K562 (cell line): ENCODE measurements at regions not wholly inside any gene's neighbourhood (a gene's known extent, or its start where the extent isn't known, plus 50 kb on each side); places are given as distances from the start of the nearest gene placed in this dataset.

Experiments used
- ATAC-seq: fragments of 200-7000 bp; cut with Tn5 transposase; 3 replicates; pipeline ENCODE4 v1.9.1; 2020; ENCODE audit warnings: moderate library complexity
- BruUV-seq: library from RNA; stranded (reverse); fragments of 400-500 nt; replicated peaks from 2 replicates; lab custom pipeline; 2021; lab: Mats Ljungman, UMichigan
- CTCF ChIA-PET: fragments of 300-600 bp; formaldehyde crosslinking; extraction: SDS; loops from one replicate; lab custom pipeline; 2021; ENCODE audit warnings: low intra/inter-chr PET ratio; lab: Yijun Ruan, JAX
- POLR2A ChIA-PET: fragments of 300-600, 350-650 bp; sonication (Branson Sonifier 250); formaldehyde crosslinking; extraction: SDS; loops from one replicate; lab custom pipeline; 2021; ENCODE audit warnings: antibody characterized with exemption, inconsistent platforms; lab: Yijun Ruan, JAX
- DNase-seq, 4 experiments: peaks; one replicate each; pipeline versions ENCODE4 v3.0.0 to v3.0.0-alpha.2; 2011 to 2018; ENCODE audit warnings: low spot score in 3 of 4, mixed read lengths in 3 of 4; ENCODE audit errors: extremely low read depth in 1 of 4
- FAIRE-seq: peaks from 2 replicates; lab custom pipeline; 2011; peaks lifted over from hg19 to GRCh38; lab: Jason Lieb, UNC
- H2AFZ ChIP-seq: 2 replicates; pipeline ENCODE4 v1.6.0; 2011; ENCODE audit warnings: low read depth, low read length, control low read depth, inconsistent platforms
- H3K27ac ChIP-seq: fragments of 200-600 bp; 3 replicates; pipeline ENCODE4 v1.8.0; 2011; ENCODE audit warnings: low read depth, mild to moderate bottlenecking, control low read depth, inconsistent platforms, low read length, moderate library complexity, mixed read lengths; ENCODE audit errors: extremely low read depth
- H3K27me3 ChIP-seq, 2 experiments: fragments of 300-600 bp in 1 of 2; 2 replicates in 1 of 2; 3 replicates in 1 of 2; pipeline versions ENCODE4 v1.6.0 to v1.8.0; 2011; ENCODE audit warnings: inconsistent platforms in 2 of 2, low read length in 2 of 2, mild to moderate bottlenecking in 1 of 2, mixed read lengths in 1 of 2, moderate library complexity in 1 of 2; ENCODE audit not compliant: control insufficient read depth in 2 of 2, insufficient read depth in 2 of 2
- H3K36me3 ChIP-seq: fragments of 300-600 bp; 3 replicates; pipeline ENCODE4 v1.8.0; 2011; ENCODE audit warnings: mild to moderate bottlenecking, low read length, inconsistent platforms; ENCODE audit not compliant: control insufficient read depth, insufficient read depth
- H3K4me1 ChIP-seq, 2 experiments: fragments of 200-600 bp in 1 of 2; replicated peaks in 1 of 2; 2 replicates in 1 of 2; 3 replicates in 1 of 2; pipeline versions ENCODE4 v1.5.1 to v1.8.0; 2011; ENCODE audit warnings: inconsistent platforms in 2 of 2, low read length in 2 of 2, mild to moderate bottlenecking in 1 of 2, mixed read lengths in 1 of 2, moderate library complexity in 1 of 2; ENCODE audit not compliant: control insufficient read depth in 2 of 2, insufficient read depth in 2 of 2
- H3K4me2 ChIP-seq: 2 replicates; pipeline ENCODE4 v1.6.1; 2011; ENCODE audit warnings: low read length, control low read depth, inconsistent platforms, mixed read lengths; ENCODE audit not compliant: insufficient read depth
- H3K4me3 ChIP-seq: fragments of 200-600 bp; sonication (generic), shearing (Covaris generic); 2 replicates; pipeline ENCODE4 v1.5.1; 2016; ENCODE audit warnings: control low read depth, inconsistent platforms
- H3K79me2 ChIP-seq: fragments of 200-600 bp; 3 replicates; pipeline ENCODE4 v1.8.0; 2011; ENCODE audit warnings: low read length, inconsistent platforms; ENCODE audit not compliant: control insufficient read depth, insufficient read depth
- H3K9ac ChIP-seq, 2 experiments: 2 replicates each; pipeline versions ENCODE4 v1.6.0 to v1.6.1; 2011; ENCODE audit warnings: low read depth in 2 of 2, low read length in 2 of 2, control low read depth in 1 of 2, inconsistent platforms in 1 of 2, mild to moderate bottlenecking in 1 of 2, mixed read lengths in 1 of 2; ENCODE audit not compliant: insufficient read depth in 1 of 2
- H3K9me1 ChIP-seq: one replicate; pipeline ENCODE4 v1.6.0; 2011; ENCODE audit warnings: inconsistent platforms, mild to moderate bottlenecking, low read length, moderate library complexity; ENCODE audit not compliant: control insufficient read depth, insufficient read depth
- H3K9me3 ChIP-seq: replicated peaks from 2 replicates; pipeline ENCODE4 v1.5.1; 2011; ENCODE audit warnings: low read depth, low read length, inconsistent platforms; ENCODE audit not compliant: control insufficient read depth, insufficient read depth
- H4K20me1 ChIP-seq: replicated peaks from 2 replicates; pipeline ENCODE4 v1.6.1; 2011; ENCODE audit warnings: low read length, inconsistent platforms, mixed read lengths; ENCODE audit not compliant: control insufficient read depth, insufficient read depth
- GABPA ChIP-seq: fragments of 200-800 bp; sonication (Bioruptor generic); conservative IDR thresholded peaks from 2 replicates; pipeline ENCODE4 v1.6.1; 2016; ENCODE audit warnings: low read depth, missing genetic modification characterization, missing compliant biosample characterization
- GATAD2B ChIP-seq: fragments of 450-650 bp; IDR thresholded peaks from 2 replicates; pipeline ENCODE4 v1.6.1; 2017; ENCODE audit warnings: mild to moderate bottlenecking, borderline replicate concordance
- HLTF ChIP-seq: fragments of 450-650 bp; IDR thresholded peaks from 2 replicates; pipeline ENCODE4 v1.6.1; 2016
- MAFF ChIP-seq: IDR thresholded peaks from 2 replicates; pipeline ENCODE4 v1.6.1; 2012; ENCODE audit warnings: low read length, improper control_type of control experiment
- MAFK ChIP-seq: IDR thresholded peaks from 2 replicates; pipeline ENCODE4 v1.6.1; 2011; ENCODE audit warnings: low read length, improper control_type of control experiment
- MTA1 ChIP-seq: fragments of 450-650 bp; IDR thresholded peaks from 2 replicates; pipeline ENCODE4 v1.6.1; 2017; ENCODE audit warnings: borderline replicate concordance
- MTA3 ChIP-seq: fragments of 450-650 bp; formaldehyde crosslinking; IDR thresholded peaks from 2 replicates; pipeline ENCODE4 v1.6.1; 2017; ENCODE audit warnings: mild to moderate bottlenecking, borderline replicate concordance
- NFRKB ChIP-seq: fragments of 450-650 bp; IDR thresholded peaks from 2 replicates; pipeline ENCODE4 v1.6.1; 2016; ENCODE audit warnings: low read depth
- RBM15 ChIP-seq: fragments of 200-400 bp; formaldehyde crosslinking; IDR thresholded peaks from 2 replicates; pipeline ENCODE4 v1.6.1; 2018; ENCODE audit warnings: mild to moderate bottlenecking, low read length, moderate library complexity; ENCODE audit not compliant: insufficient read depth
- SMAD4 ChIP-seq: fragments of 250-450 bp; sonication (Bioruptor Pico); conservative IDR thresholded peaks from 2 replicates; pipeline ENCODE4 v1.8.0; 2021; ENCODE audit warnings: inconsistent platforms, mild to moderate bottlenecking, moderate library complexity
- SMARCA4 ChIP-seq: fragments of 450-650 bp; IDR thresholded peaks from 2 replicates; pipeline ENCODE4 v1.6.1; 2016
- ZNF644 ChIP-seq: fragments of 200-800 bp; sonication (Bioruptor generic); IDR thresholded peaks from 2 replicates; pipeline ENCODE4 v1.6.1; 2016; ENCODE audit warnings: low read depth, missing genetic modification characterization, missing compliant biosample characterization
- WGBS: fragments of 100-300 bp; shearing (Covaris generic); methylation state at CpG from one replicate; pipeline ENCODE4 v1.1.6; 2016; ENCODE audit warnings: low coverage, mixed read lengths; ENCODE audit not compliant: insufficient coverage; ENCODE audit errors: missing lambda C conversion rate; 5-methylcytosine and 5-hydroxymethylcytosine counted together
- in situ Hi-C: fragments of 300-500 bp; cut with MboI; formaldehyde crosslinking; loops from 4 replicates; pipeline ENCODE4 v1.15.0; 2018; ENCODE audit warnings: inconsistent platforms, mixed read lengths
- intact Hi-C: fragments of 100-400 bp; cut with micrococcal nuclease; formaldehyde crosslinking; loops from 2 replicates; pipeline ENCODE4 v1.14.2; 2022
- TF ChIP-seq, protein P1 (sequence below): sonication (generic); formaldehyde crosslinking; IDR thresholded peaks from 2 replicates; pipeline ENCODE4 v1.8.1; 2023; ENCODE audit warnings: mild to moderate bottlenecking, missing genetic modification reagents
- TF ChIP-seq, protein P2 (sequence below): fragments of 250-450 bp; sonication (Bioruptor Pico); IDR thresholded peaks from 2 replicates; pipeline ENCODE4 v1.4.0; 2020
- TF ChIP-seq, protein P3 (sequence below): fragments of 450-650 bp; IDR thresholded peaks from 2 replicates; pipeline ENCODE4 v1.6.1; 2018; ENCODE audit warnings: mild to moderate bottlenecking, low read depth; ENCODE audit not compliant: partially characterized antibody

DNA sequence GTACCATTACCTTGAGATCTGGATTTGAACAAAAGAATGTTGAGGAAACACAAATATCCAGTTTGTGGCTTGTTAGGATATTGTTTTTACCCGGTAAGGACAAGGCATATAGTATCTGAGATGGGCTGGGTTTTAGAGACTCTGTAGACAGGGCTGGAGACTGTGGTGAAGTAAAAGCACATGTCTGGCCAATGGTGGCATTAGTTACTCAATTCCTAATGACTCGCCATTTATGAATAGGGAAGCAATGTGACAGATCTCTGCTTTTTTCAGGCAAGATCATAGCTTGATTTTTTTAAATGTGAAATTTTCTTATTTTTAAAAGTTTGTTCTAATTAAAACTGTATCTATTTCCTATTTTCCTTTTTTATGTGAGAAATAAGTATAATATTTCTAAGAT is 371.1 kb upstream of the SPRY2 start:
- in situ Hi-C loops (no loop called here), intact Hi-C loops (no loop called here)
- no peaks in the 10 kb centered on the region for H3K36me3 ChIP-seq
- no peaks in the 10 kb centered on the region for H3K27me3 ChIP-seq
- no peak overlapping the region for H3K9ac ChIP-seq
- H3K9me1 ChIP-seq = no peaks in the 10 kb centered on the region
- BruUV-seq = no TSS peak
- ChIA-PET POLR2A (no interaction called here), CTCF (no interaction called here)
- H3K9me3 ChIP-seq = no peaks in the 10 kb centered on the region
- 2% methylated on average over 2 of the region's 2 CpGs for WGBS
- TF ChIP-seq SMARCA4 (no peak), RBM15 (no peak), SMAD4 (CRISPR knock-in tag) (no peak), MAFF (no peak), MTA3 (no peak), MAFK (no peak), MTA1 (no peak), ZNF644 (tag) (no peak), GABPA (tag) (no peak), HLTF (no peak), NFRKB (no peak), GATAD2B (no peak)
- TF ChIP-seq, protein P1, sequence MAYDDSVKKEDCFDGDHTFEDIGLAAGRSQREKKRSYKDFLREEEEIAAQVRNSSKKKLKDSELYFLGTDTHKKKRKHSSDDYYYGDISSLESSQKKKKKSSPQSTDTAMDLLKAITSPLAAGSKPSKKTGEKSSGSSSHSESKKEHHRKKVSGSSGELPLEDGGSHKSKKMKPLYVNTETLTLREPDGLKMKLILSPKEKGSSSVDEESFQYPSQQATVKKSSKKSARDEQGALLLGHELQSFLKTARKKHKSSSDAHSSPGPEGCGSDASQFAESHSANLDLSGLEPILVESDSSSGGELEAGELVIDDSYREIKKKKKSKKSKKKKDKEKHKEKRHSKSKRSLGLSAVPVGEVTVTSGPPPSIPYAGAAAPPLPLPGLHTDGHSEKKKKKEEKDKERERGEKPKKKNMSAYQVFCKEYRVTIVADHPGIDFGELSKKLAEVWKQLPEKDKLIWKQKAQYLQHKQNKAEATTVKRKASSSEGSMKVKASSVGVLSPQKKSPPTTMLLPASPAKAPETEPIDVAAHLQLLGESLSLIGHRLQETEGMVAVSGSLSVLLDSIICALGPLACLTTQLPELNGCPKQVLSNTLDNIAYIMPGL = no peak
- TF ChIP-seq, protein P2, sequence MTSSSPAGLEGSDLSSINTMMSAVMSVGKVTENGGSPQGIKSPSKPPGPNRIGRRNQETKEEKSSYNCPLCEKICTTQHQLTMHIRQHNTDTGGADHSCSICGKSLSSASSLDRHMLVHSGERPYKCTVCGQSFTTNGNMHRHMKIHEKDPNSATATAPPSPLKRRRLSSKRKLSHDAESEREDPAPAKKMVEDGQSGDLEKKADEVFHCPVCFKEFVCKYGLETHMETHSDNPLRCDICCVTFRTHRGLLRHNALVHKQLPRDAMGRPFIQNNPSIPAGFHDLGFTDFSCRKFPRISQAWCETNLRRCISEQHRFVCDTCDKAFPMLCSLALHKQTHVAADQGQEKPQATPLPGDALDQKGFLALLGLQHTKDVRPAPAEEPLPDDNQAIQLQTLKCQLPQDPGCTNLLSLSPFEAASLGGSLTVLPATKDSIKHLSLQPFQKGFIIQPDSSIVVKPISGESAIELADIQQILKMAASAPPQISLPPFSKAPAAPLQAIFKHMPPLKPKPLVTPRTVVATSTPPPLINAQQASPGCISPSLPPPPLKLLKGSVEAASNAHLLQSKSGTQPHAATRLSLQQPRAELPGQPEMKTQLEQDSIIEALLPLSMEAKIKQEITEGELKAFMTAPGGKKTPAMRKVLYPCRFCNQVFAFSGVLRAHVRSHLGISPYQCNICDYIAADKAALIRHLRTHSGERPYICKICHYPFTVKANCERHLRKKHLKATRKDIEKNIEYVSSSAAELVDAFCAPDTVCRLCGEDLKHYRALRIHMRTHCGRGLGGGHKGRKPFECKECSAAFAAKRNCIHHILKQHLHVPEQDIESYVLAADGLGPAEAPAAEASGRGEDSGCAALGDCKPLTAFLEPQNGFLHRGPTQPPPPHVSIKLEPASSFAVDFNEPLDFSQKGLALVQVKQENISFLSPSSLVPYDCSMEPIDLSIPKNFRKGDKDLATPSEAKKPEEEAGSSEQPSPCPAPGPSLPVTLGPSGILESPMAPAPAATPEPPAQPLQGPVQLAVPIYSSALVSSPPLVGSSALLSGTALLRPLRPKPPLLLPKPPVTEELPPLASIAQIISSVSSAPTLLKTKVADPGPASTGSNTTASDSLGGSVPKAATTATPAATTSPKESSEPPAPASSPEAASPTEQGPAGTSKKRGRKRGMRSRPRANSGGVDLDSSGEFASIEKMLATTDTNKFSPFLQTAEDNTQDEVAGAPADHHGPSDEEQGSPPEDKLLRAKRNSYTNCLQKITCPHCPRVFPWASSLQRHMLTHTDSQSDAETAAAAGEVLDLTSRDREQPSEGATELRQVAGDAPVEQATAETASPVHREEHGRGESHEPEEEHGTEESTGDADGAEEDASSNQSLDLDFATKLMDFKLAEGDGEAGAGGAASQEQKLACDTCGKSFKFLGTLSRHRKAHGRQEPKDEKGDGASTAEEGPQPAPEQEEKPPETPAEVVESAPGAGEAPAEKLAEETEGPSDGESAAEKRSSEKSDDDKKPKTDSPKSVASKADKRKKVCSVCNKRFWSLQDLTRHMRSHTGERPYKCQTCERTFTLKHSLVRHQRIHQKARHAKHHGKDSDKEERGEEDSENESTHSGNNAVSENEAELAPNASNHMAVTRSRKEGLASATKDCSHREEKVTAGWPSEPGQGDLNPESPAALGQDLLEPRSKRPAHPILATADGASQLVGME (CRISPR knock-in tag) = no peak
- TF ChIP-seq, protein P3, sequence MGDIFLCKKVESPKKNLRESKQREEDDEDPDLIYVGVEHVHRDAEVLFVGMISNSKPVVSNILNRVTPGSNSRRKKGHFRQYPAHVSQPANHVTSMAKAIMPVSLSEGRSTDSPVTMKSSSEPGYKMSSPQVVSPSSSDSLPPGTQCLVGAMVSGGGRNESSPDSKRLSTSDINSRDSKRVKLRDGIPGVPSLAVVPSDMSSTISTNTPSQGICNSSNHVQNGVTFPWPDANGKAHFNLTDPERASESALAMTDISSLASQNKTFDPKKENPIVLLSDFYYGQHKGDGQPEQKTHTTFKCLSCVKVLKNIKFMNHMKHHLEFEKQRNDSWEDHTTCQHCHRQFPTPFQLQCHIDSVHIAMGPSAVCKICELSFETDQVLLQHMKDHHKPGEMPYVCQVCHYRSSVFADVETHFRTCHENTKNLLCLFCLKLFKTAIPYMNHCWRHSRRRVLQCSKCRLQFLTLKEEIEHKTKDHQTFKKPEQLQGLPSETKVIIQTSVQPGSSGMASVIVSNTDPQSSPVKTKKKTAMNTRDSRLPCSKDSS = no peak
- H2AFZ ChIP-seq = no peak overlapping the region
- DNase-seq = no peak
- FAIRE-seq = no peak
- no peaks in the 10 kb centered on the region for H4K20me1 ChIP-seq
- no peak overlapping the region for H3K4me3 ChIP-seq
- no peaks in the 10 kb centered on the region for H3K79me2 ChIP-seq
- ATAC-seq = no peak
- H3K4me2 ChIP-seq = no peak overlapping the region
- H3K27ac ChIP-seq = no peak overlapping the region
- H3K4me1 ChIP-seq = no peaks in the 10 kb centered on the region
